Testis (tissue), 2 donors: ENCODE measurements at regions not wholly inside any gene's neighbourhood (a gene's known extent, or its start where the extent isn't known, plus 50 kb on each side); places are given as distances from the start of the nearest gene placed in this dataset.

Experiments
- DNase-seq: peaks from one replicate; pipeline ENCODE4 v3.0.0-alpha.2; 2019
- H3K27ac ChIP-seq, 2 donors: fragments of 200-600 bp; sonication (generic); one replicate each; pipeline ENCODE4 v1.5.1; 2019
- H3K27me3 ChIP-seq: fragments of 200-600 bp; sonication (generic); one replicate; pipeline ENCODE4 v1.5.1; 2019
- H3K36me3 ChIP-seq: fragments of 200-600 bp; sonication (generic); one replicate; pipeline ENCODE4 v1.5.1; 2017; ENCODE audit warnings: low read depth; ENCODE audit errors: missing control alignments
- H3K4me1 ChIP-seq: fragments of 200-600 bp; sonication (generic); one replicate; pipeline ENCODE4 v1.5.1; 2019
- H3K4me3 ChIP-seq, 2 donors: fragments of 200-600 bp; sonication (generic); one replicate each; pipeline ENCODE4 v1.5.1; 2017 to 2019
- H3K9me3 ChIP-seq: fragments of 200-600 bp; sonication (generic); one replicate; pipeline ENCODE4 v1.5.1; 2017
- POLR2A ChIP-seq: fragments of 450-650 bp; IDR thresholded peaks from one replicate; pipeline ENCODE4 v1.6.1; 2017; ENCODE audit warnings: antibody characterized with exemption, mild to moderate bottlenecking, moderate library complexity
- WGBS, 2 donors: methylation state at CpG; one replicate each; pipeline ENCODE4 v1.1.5; 2018; 5-methylcytosine and 5-hydroxymethylcytosine counted together
- intact Hi-C: fragments of 100-400 bp; cut with DNase I; formaldehyde crosslinking; loops from one replicate; pipeline ENCODE4 v1.15.1; 2023; ENCODE audit warnings: low total_unique reads
- TF ChIP-seq, protein P1 (sequence below), 3 experiments: fragments of 450-650 bp in 2 of 3; fragments of 200-600 bp in 1 of 3; sonication (generic) in 1 of 3; IDR thresholded peaks; one replicate each; pipeline ENCODE4 v1.5.1; 2016 to 2019; ENCODE audit warnings: antibody characterized with exemption in 3 of 3, mild to moderate bottlenecking in 2 of 3, moderate library complexity in 1 of 3

DNA sequence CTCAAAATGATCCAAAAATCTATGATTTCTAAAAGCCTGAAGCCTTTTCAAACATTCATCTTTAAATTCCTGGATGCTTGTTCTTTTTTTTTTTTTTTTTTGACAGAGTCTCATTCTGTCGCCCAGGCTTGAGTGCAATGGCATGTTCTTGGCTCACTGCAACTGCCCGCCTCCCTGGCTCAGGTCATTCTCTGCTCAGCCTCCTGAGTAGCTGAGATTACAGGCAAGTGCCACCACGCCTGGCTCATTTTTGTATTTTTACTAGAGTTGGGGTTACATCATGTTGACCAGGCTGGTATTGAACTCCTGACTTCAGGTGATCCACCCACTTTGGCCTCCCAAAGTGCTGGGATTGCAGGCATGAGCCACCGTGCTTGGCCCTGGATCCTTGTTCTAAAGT, 649.5 kb downstream of the XIRP2 start:
- Histone ChIP-seq H3K9me3 (no peaks in the 10 kb centered on the region), H3K36me3 (no peaks in the 10 kb centered on the region), H3K27me3 (no peaks in the 10 kb centered on the region), H3K27ac (no peak overlapping the region), H3K4me1 (no peaks in the 10 kb centered on the region), H3K4me3 (no peak overlapping the region)
- TF ChIP-seq, protein P1, sequence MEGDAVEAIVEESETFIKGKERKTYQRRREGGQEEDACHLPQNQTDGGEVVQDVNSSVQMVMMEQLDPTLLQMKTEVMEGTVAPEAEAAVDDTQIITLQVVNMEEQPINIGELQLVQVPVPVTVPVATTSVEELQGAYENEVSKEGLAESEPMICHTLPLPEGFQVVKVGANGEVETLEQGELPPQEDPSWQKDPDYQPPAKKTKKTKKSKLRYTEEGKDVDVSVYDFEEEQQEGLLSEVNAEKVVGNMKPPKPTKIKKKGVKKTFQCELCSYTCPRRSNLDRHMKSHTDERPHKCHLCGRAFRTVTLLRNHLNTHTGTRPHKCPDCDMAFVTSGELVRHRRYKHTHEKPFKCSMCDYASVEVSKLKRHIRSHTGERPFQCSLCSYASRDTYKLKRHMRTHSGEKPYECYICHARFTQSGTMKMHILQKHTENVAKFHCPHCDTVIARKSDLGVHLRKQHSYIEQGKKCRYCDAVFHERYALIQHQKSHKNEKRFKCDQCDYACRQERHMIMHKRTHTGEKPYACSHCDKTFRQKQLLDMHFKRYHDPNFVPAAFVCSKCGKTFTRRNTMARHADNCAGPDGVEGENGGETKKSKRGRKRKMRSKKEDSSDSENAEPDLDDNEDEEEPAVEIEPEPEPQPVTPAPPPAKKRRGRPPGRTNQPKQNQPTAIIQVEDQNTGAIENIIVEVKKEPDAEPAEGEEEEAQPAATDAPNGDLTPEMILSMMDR (IDR thresholded peaks at IDR 0.05): no peak
- TF ChIP-seq POLR2A: no peak
- WGBS, 2 donors: 89 to 93% methylated on average over 4 of the region's 4 CpGs
- intact Hi-C loops: no loop called here
- no peak for DNase-seq

DNA sequence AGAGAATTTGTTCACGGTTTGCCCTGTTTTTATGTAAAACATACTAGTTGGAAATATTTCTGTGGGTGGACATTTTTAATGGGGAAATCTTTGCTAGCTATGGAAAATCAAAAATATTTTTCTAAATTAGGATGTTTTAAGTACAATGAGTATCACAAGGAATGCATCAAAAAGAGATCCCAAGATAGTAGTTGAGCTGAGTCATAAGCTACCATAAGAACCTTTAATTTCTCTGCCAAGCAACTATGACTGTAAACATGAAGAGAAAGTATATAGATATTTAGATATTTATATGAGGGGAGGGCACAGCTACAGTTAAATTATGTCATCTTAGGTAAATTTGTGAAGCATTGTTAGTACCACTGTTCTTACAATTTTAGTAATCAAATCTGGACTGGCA, 646.2 kb downstream of the XIRP2 start:
- H3K27me3 ChIP-seq: no peaks in the 10 kb centered on the region
- no peaks in the 10 kb centered on the region for H3K4me1 ChIP-seq
- 79 to 100% methylated on average over 1 of the region's 1 CpG for WGBS, 2 donors
- H3K4me3 ChIP-seq: no peak overlapping the region
- no peak for TF ChIP-seq POLR2A
- TF ChIP-seq, protein P1 (IDR thresholded peaks at IDR 0.05): no peak
- intact Hi-C loops: no loop called here
- no peaks in the 10 kb centered on the region for H3K9me3 ChIP-seq
- no peak for DNase-seq
- no peak overlapping the region for H3K27ac ChIP-seq
- H3K36me3 ChIP-seq: no peaks in the 10 kb centered on the region

GRCh38 chr2:167524786-167525185, 636.5 kb downstream of the XIRP2 start:
- no peak overlapping the region for H3K4me3 ChIP-seq

GRCh38 chr2:167510071-167510759, 621.9 kb downstream of the XIRP2 start:
- no peaks in the 10 kb centered on the region for H3K27me3 ChIP-seq
- no peaks in the 10 kb centered on the region for H3K36me3 ChIP-seq
- 55 to 59% methylated on average over 2 of the region's 2 CpGs for WGBS, 2 donors
- H3K4me3 ChIP-seq: no peak overlapping the region
- no peak for TF ChIP-seq POLR2A
- intact Hi-C loops: no loop called here
- H3K4me1 ChIP-seq: no peaks in the 10 kb centered on the region
- no peak overlapping the region for H3K27ac ChIP-seq
- no peak for DNase-seq
- H3K9me3 ChIP-seq: no peaks in the 10 kb centered on the region

More at GRCh38 chr2:167524786-167525185, 636.5 kb downstream of the XIRP2 start:
- no peaks in the 10 kb centered on the region for H3K36me3 ChIP-seq
- no peaks in the 10 kb centered on the region for H3K9me3 ChIP-seq
- no peaks in the 10 kb centered on the region for H3K4me1 ChIP-seq
- WGBS, 2 donors: 67% methylated on average over 2 of the region's 2 CpGs
- H3K27me3 ChIP-seq: no peaks in the 10 kb centered on the region
- intact Hi-C loops: no loop called here
- DNase-seq: no peak
- no peak overlapping the region for H3K27ac ChIP-seq
- no peak for TF ChIP-seq POLR2A
- TF ChIP-seq, protein P1 (IDR thresholded peaks at IDR 0.05): no peak

- H3K36me3 ChIP-seq: no peaks in the 10 kb centered on the region
- H3K4me1 ChIP-seq: no peaks in the 10 kb centered on the region
- H3K27ac ChIP-seq: no peak overlapping the region
- no peaks in the 10 kb centered on the region for H3K9me3 ChIP-seq
- WGBS, 2 donors: 37 to 39% methylated on average over 4 of the region's 4 CpGs
- intact Hi-C loops: no loop called here
- TF ChIP-seq POLR2A: no peak
- TF ChIP-seq, protein P1 (IDR thresholded peaks at IDR 0.05): no peak
- no peaks in the 10 kb centered on the region for H3K27me3 ChIP-seq
- H3K4me3 ChIP-seq: no peak overlapping the region
- no peak for DNase-seq
These were observed 621.3 kb downstream of the XIRP2 start for GRCh38 chr2:167509586-167509985.
